Lower lobe of right lung (tissue), 2 donors: ENCODE measurements at regions not wholly inside any gene's neighbourhood (a gene's known extent, or its start where the extent isn't known, plus 50 kb on each side); places are given as distances from the start of the nearest gene placed in this dataset.

ENCODE experiments used
- ATAC-seq, 2 donors: fragments of 200-7000 bp; cut with Tn5 transposase; one replicate each; pipeline ENCODE4 v1.9.1; 2020 to 2022; ENCODE audit warnings: mild to moderate bottlenecking in 2 of 2, moderate library complexity in 2 of 2
- DNase-seq: peaks from one replicate; pipeline ENCODE4 v3.0.0-alpha.2; 2020
- H3K27ac ChIP-seq: fragments of 200-600 bp; one replicate; pipeline ENCODE4 v1.8.0; 2022
- H3K27me3 ChIP-seq: fragments of 200-600 bp; one replicate; pipeline ENCODE4 v1.8.0; 2022; ENCODE audit warnings: low read depth
- H3K36me3 ChIP-seq: fragments of 200-600 bp; one replicate; pipeline ENCODE4 v1.8.0; 2022; ENCODE audit warnings: mild to moderate bottlenecking
- H3K4me1 ChIP-seq: fragments of 200-600 bp; one replicate; pipeline ENCODE4 v1.8.0; 2022
- H3K4me3 ChIP-seq: fragments of 200-600 bp; one replicate; pipeline ENCODE4 v1.8.0; 2022; ENCODE audit warnings: mild to moderate bottlenecking
- H3K9me3 ChIP-seq: fragments of 200-600 bp; one replicate; pipeline ENCODE4 v1.8.0; 2022
- CTCF ChIP-seq: fragments of 200-600 bp; IDR thresholded peaks from one replicate; pipeline ENCODE4 v1.8.0; 2022; ENCODE audit warnings: antibody characterized with exemption, mild to moderate bottlenecking
- intact Hi-C: fragments of 100-400 bp; cut with DNase I; formaldehyde crosslinking; loops from one replicate; pipeline ENCODE4 v1.11.0; 2022
- donor health status: DM: no; HTN: yes; CAD: no; lungs with severe emphysema.

- no peaks in the 10 kb centered on the region for H3K27me3 ChIP-seq
- no peaks in the 10 kb centered on the region for H3K9me3 ChIP-seq
- no peak for TF ChIP-seq CTCF
- intact Hi-C loops = no loop called here
- DNase-seq = no peak
- H3K27ac ChIP-seq = no peak overlapping the region
- no peak overlapping the region for H3K4me3 ChIP-seq
- peaks cover 9% of the 10 kb centered on the region for H3K4me1 ChIP-seq
- H3K36me3 ChIP-seq = no peaks in the 10 kb centered on the region
- peak; percentile 64 to 69 for ATAC-seq
Observed at GRCh38 chr13:23984546-23984945, 87.2 kb upstream of the C1QTNF9B start.

GRCh38 chr13:23985060-23985459, 87.8 kb upstream of the C1QTNF9B start:
- no peaks in the 10 kb centered on the region for H3K9me3 ChIP-seq
- H3K27ac ChIP-seq = no peak overlapping the region
- no peak overlapping the region for H3K4me3 ChIP-seq
- H3K27me3 ChIP-seq = no peaks in the 10 kb centered on the region
- no peak for TF ChIP-seq CTCF
- no peaks in the 10 kb centered on the region for H3K36me3 ChIP-seq
- intact Hi-C loops = no loop called here
- peaks cover 6% of the 10 kb centered on the region for H3K4me1 ChIP-seq
- ATAC-seq (peak; percentile 40 to 51), DNase-seq (no peak)

- intact Hi-C loops = no loop called here
- ATAC-seq (no peak), DNase-seq (no peak)
- Histone ChIP-seq H3K4me3 (no peak overlapping the region), H3K36me3 (no peaks in the 10 kb centered on the region), H3K9me3 (no peaks in the 10 kb centered on the region), H3K4me1 (peaks cover 6% of the 10 kb centered on the region), H3K27ac (no peak overlapping the region), H3K27me3 (no peaks in the 10 kb centered on the region)
- no peak for TF ChIP-seq CTCF
Observed at GRCh38 chr13:23985839-23986238, 88.5 kb upstream of the C1QTNF9B start.

- DNase-seq (no peak), ATAC-seq (no peak)
- no peaks in the 10 kb centered on the region for H3K27me3 ChIP-seq
- H3K4me1 ChIP-seq = peaks cover 6% of the 10 kb centered on the region
- no peak overlapping the region for H3K27ac ChIP-seq
- no peaks in the 10 kb centered on the region for H3K36me3 ChIP-seq
- no peak for TF ChIP-seq CTCF
- no peak overlapping the region for H3K4me3 ChIP-seq
- intact Hi-C loops = no loop called here
- H3K9me3 ChIP-seq = no peaks in the 10 kb centered on the region
Observed at GRCh38 chr13:23986619-23987018, 89.3 kb upstream of the C1QTNF9B start.

GRCh38 chr13:23987331-23987894, 90.1 kb upstream of the C1QTNF9B start:
- intact Hi-C loops = no loop called here
- ATAC-seq (no peak), DNase-seq (no peak)
- Histone ChIP-seq H3K36me3 (no peaks in the 10 kb centered on the region), H3K27ac (no peak overlapping the region), H3K9me3 (no peaks in the 10 kb centered on the region), H3K4me3 (no peak overlapping the region), H3K4me1 (peaks cover 6% of the 10 kb centered on the region), H3K27me3 (no peaks in the 10 kb centered on the region)
- no peak for TF ChIP-seq CTCF
